HG03442 (cell line): ENCODE measurements at regions not wholly inside any gene's neighbourhood (a gene's known extent, or its start where the extent isn't known, plus 50 kb on each side); places are given as distances from the start of the nearest gene placed in this dataset.
A peak's percentile ranks its signal among the peaks of the same experiment; 100 is the strongest.

Experiments
- ATAC-seq: cut with Tn5 transposase; IDR thresholded peaks from one replicate; pipeline ENCODE4 v1.9.1; 2021; ENCODE audit warnings: mild to moderate bottlenecking, moderate library complexity; ENCODE audit not compliant: unreplicated experiment

- ATAC-seq: no peak
Measured at GRCh38 chr11:27968461-27968860, 139.5 kb downstream of the KIF18A start.

DNA sequence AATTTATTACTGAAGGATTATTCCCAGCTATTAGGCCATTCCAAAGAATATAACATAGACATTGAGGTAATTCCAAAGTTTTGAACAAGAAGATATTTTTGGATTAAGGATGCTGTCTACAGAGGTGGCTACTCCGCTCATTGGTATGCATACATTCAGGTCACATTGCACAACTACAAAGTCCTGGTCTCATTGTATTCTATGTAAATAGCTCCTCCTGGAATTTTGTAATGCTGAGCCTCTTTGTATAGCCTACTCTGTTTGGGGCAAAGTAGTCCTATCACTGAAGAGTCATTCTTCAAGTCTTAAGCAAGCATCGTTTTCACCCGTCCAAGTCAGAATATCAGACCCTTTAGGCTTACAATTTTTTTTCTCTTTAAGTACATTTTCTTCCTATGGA, 142.4 kb downstream of the KIF18A start:
- ATAC-seq: no peak

- no peak for ATAC-seq
Measured at GRCh38 chr11:27963370-27963769, 144.6 kb downstream of the KIF18A start.

GRCh38 chr11:27949951-27950738, 157.8 kb downstream of the KIF18A start:
- ATAC-seq: no peak

DNA sequence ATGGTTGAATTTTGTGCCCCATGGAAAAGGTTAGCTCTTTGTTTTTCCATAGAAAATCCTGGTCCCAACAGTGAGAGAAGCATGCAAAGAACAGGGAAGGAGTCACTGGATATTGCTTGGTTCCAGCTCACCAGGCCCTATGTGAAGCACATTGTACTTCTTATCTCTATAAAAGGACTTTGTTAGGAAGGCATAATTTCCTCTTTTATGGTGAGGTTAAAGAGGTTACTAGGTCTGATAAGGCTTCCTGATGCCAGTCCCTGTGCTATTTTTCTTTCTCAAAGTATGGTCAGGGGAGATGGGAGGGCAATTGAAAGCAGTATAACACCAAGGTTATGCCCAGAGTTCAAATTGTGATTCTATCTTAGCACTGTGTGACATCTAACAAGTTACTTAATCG, 162.6 kb downstream of the KIF18A start:
- ATAC-seq: no peak

GRCh38 chr11:27938011-27938410, 169.9 kb downstream of the KIF18A start:
- ATAC-seq: no peak

- no peak for ATAC-seq
Measured at GRCh38 chr11:27934830-27935145, 173.2 kb downstream of the KIF18A start.

DNA sequence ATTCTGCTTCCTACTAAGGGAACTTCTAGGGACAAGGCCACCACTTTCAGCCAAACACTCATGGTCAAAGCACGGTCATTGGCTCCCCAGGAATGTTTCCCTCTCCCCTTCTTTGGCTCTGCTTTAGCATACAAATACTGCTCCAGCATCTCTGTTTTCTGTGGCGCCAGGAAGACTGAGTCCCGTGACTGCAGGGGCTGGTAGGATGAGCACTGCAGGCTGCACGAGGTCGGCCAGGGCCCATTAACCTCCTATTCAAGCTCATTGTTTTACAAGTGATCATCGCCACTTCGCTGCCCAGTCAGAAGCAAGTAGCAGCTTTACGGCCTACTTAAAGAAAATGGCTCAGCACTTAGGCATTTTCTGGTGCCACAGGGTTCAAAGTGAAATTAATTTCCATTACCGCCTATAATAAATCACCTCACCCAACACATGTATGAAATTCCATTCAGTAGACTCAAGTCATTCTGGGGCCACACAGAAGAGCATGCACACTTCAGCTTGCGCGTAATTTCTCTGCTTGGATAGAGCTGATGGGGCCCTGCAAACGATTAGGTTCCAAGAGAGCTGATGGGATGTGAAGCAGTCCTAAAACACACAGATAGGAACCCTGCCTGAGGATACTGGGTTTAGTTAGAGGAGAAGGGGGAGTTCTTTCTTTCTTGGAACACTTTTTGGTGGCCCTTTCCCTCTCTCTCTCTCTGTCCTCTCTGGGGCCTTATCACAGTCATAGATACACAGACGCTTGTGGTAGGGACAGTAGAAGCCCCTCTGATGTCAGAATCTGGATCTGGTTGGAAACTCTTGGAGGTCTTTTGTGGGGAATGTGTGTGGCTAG, 173.7 kb downstream of the KIF18A start:
- no peak for ATAC-seq

DNA sequence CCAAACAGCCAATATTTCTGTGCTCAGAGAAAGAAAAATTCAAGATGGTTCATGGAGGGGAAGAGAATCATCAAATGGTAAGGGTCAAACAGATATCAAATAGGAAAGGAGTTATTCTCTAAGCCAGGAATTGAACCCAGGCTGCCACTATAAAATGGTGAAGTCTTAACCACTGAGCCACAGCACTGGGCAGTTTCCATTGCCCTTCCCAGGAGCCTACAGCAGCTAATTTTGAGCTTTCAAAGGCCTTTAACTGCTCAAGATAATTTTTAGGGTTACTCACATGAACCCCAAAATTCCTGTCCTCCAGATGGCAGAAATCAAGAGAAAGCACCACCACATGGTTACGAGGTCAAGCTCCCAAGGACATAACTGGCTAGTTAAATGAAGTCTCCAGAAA, 176.2 kb downstream of the KIF18A start:
- ATAC-seq: no peak

DNA sequence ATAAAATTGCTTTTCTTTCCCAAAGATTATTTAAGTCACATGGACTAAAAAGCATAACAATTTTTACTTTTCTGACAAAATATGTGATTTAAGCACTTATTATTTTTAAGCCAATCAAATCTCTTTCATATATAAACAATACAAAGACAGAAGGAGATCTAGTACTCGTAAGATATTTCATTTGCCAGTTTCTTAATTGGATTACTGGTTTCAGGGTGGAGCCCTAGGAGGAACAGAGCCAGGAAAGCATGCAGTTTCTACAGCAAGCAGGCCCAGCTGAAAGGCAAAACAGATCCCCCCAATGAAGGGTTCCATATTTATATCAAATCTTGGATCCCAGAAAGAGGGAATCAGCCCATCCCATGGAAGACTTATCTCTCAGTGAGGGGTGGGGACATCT, 177.0 kb downstream of the KIF18A start:
- no peak for ATAC-seq

DNA sequence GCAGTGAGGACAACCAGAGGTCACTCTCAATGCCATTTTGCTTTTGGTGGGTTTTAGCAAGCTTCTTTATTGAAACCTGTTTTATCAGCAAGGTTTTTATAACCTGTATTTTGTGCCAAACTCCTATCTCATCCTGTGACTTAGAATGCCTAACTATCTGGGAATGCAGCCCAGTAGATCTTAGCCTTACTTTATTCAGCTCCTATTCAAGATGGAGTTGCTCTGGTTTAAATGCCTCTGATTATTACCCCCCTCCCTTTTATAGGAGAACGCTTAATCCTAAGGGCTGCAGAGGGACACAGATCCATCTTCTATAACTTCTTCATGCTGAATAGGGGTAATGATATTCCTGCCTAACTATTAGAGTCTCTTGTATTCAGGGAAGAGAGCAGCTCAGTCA, 179.1 kb downstream of the KIF18A start:
- no peak for ATAC-seq

DNA sequence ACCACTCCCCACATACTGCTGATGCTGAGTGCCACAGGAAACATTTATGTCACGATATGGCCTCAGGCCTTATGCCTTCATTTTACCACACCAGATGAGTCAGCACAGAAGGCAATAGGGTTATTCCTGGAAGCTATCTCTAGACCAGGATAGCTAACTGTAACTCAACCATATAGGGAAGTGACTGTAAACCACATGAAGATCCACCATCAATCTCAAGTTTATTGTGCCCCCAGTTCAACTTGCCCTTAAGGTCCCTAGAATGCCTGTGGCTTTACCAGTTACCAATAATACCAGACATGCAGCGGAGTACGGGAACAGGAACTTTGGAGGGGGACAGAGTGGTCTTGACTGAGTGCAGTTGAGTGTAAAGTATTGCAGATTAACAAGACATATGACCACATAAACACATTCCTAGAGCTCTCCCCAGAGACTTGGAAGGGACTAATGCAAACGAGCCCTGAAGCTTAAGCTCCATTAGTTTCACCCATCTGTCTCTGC, 180.9 kb downstream of the KIF18A start:
- ATAC-seq: no peak

GRCh38 chr11:27926486-27926885, 181.5 kb downstream of the KIF18A start:
- no peak for ATAC-seq

DNA sequence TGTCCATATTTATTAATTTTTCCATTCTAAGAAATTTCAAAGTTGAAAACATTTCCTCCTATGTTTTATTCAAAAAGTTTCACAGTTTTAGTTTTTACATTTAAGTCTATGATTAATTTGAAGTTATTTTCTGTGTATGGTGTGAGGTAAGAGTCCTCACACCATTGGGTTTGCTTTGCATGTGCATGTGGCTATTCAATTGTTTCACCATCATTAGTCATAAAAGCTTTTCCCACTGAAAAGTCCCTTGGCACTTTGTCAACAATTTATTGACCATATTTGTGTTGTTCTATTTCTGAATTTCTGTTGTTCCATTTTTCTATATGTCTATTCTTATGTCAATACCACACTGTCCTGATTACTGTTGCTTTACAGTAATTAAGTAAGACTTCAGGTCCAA, 186.5 kb downstream of the KIF18A start:
- ATAC-seq: no peak

- ATAC-seq: peak; percentile 90
Measured at GRCh38 chr11:27916541-27917100, 191.3 kb downstream of the KIF18A start.

DNA sequence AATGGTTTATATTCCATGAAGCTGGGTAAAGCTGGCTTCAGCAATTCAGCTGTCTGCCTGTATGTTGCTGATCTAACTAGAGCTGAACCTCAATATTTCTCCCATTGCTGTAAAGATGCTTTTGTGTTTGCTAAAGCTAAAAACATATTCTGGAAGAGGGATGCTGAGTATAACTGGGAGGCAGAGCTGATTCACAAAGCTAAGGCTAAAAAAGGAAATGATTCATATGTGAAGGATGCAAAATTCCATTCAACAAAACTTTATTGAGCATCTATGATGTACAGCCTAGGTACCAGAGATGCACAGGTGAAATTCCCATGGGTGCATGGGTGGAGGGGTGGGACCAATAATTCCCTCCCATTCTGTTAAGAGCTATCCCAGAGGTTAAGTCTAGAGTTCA, 193.9 kb downstream of the KIF18A start:
- no peak for ATAC-seq

GRCh38 chr11:27913650-27914049, 194.3 kb downstream of the KIF18A start:
- no peak for ATAC-seq

DNA sequence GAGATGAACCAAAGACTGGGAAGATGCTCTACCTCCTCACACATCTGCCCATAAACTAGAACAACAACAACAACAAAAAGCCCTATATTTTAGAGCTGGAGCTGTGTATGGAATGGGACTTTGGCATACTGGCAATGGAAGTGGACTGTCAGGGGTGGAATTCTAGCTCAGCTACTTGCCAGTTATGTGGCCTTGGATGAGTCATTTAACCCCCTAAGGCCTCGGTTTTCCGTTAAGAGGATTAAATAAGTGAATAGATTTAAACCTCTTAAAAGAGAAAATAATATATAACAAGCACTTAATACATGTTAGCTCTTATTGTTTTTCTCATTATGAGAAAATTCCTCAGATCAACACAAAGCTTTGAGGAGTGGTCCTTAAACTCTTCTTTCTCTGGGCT, 195.0 kb downstream of the KIF18A start:
- no peak for ATAC-seq

DNA sequence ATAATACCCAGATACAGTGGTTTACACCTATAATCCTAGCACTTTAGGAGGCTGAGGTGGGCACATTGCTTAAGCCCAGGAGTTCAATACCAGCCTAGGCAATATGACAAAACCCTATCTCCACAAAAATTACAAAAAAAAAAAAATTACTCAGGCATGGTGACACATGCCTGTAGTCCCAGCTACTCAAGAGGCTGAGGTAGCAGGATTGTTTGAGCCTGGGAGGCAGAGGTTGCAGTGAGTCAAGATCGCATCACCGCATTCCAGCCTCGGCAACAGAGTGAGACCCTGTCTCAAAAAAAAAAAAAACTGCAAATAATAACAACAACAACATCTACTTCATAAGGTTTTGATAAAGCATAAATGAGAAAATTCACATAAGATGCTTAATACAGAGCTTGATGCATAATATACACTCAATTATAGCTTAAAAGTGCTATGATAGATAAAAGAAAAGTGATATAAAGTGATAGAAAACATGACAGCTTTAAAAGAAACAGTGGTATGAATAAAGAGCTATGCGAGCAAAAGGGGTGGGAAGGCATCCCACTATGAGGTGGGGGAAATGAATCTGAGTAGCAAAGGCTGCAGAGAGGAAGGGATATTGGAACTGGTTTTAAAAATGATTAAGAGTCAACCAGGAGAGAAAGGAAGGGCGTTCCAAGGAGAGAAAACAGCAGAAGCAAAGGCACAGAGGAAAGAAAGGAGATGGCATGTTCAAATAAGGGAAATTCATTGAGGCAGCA, 197.6 kb downstream of the KIF18A start:
- ATAC-seq: no peak

DNA sequence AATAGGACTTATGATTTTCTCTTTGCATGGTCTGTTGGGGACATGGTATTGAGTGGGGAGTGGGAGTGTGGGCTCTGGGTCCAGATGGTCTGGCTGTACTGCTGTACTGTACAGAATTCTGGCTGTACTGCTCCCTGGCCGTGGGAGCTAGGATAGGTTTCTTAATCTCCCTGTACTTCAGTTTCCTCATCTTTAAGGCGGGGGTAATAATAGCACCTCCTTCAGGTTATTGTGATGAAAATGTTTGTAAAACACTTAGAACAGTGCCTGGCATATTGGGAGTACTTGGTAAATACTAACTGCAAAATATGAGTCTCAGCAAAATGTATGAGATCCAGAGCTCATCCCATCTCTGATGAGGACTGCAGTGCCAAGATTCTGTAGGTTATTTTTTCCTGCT, 198.6 kb downstream of the KIF18A start:
- ATAC-seq: no peak

GRCh38 chr11:27908621-27909020, 199.3 kb downstream of the KIF18A start:
- ATAC-seq: no peak
